SK-N-SH treated with all-trans-retinoic acid at 6 μM for 48 hours (cell line): ENCODE measurements at regions not wholly inside any gene's neighbourhood (a gene's known extent, or its start where the extent isn't known, plus 50 kb on each side); places are given as distances from the start of the nearest gene placed in this dataset.
"Not testable (repeated sequence)": the region's sequence is repeated elsewhere in the genome, so short reads cannot be mapped to it uniquely, and the experiment has no call there.

ENCODE experiments used
- ATAC-seq: fragments of 200-7000 bp; cut with Tn5 transposase; 3 replicates; pipeline ENCODE4 v1.9.1; 2020; ENCODE audit warnings: mild to moderate bottlenecking, moderate library complexity
- ARNTL ChIP-seq: fragments of 450-650 bp; formaldehyde crosslinking; IDR thresholded peaks from 2 replicates; pipeline ENCODE4 v1.5.0; 2020; ENCODE audit warnings: low read depth, mild to moderate bottlenecking, moderate library complexity, borderline replicate concordance
- BACH2 ChIP-seq: fragments of 250-450 bp; sonication (Bioruptor Pico); IDR thresholded peaks from 2 replicates; pipeline ENCODE4 v1.9.0; 2021; ENCODE audit warnings: mild to moderate bottlenecking, borderline replicate concordance
- CREB5 ChIP-seq: fragments of 250-450 bp; sonication (Bioruptor Pico); IDR thresholded peaks from 2 replicates; pipeline ENCODE4 v1.5.1; 2020; ENCODE audit warnings: low read depth, mild to moderate bottlenecking, moderate library complexity
- CSRNP3 ChIP-seq: fragments of 250-450 bp; sonication (Bioruptor Pico); IDR thresholded peaks from 2 replicates; pipeline ENCODE4 v1.5.1; 2021; ENCODE audit warnings: mild to moderate bottlenecking, moderate library complexity
- ESRRG ChIP-seq: fragments of 250-450 bp; sonication (Bioruptor Pico); IDR thresholded peaks from 2 replicates; pipeline ENCODE4 v1.6.1; 2021; ENCODE audit warnings: mild to moderate bottlenecking
- GLIS3 ChIP-seq: fragments of 250-450 bp; sonication (Bioruptor Pico); IDR thresholded peaks from 2 replicates; pipeline ENCODE4 v1.5.0; 2020; ENCODE audit warnings: mild to moderate bottlenecking, moderate library complexity
- ISL1 ChIP-seq: fragments of 250-450 bp; sonication (Bioruptor Pico); IDR thresholded peaks from 2 replicates; pipeline ENCODE4 v2.1.2; 2022; ENCODE audit warnings: mild to moderate bottlenecking, moderate library complexity
- OSR1 ChIP-seq: fragments of 250-450 bp; sonication (Bioruptor Pico); IDR thresholded peaks from 2 replicates; pipeline ENCODE4 v1.8.0; 2022; ENCODE audit warnings: moderate library complexity, mild to moderate bottlenecking, inconsistent platforms
- PATZ1 ChIP-seq: fragments of 250-450 bp; sonication (Bioruptor Pico); IDR thresholded peaks from 2 replicates; pipeline ENCODE4 v1.8.0; 2020; ENCODE audit warnings: mild to moderate bottlenecking, moderate library complexity, borderline replicate concordance
- POU6F1 ChIP-seq: fragments of 250-450 bp; sonication (Bioruptor Pico); IDR thresholded peaks from 2 replicates; pipeline ENCODE4 v1.8.0; 2021; ENCODE audit warnings: low read depth, mild to moderate bottlenecking, moderate library complexity, borderline replicate concordance
- PPARA ChIP-seq: fragments of 250-450 bp; sonication (Bioruptor Pico); IDR thresholded peaks from 2 replicates; pipeline ENCODE4 v1.5.0; 2020; ENCODE audit warnings: mild to moderate bottlenecking, borderline replicate concordance
- RARB ChIP-seq: fragments of 250-450 bp; sonication (Bioruptor Pico); IDR thresholded peaks from 2 replicates; pipeline ENCODE4 v1.8.0; 2021; ENCODE audit warnings: mild to moderate bottlenecking, moderate library complexity
- SNAI2 ChIP-seq: fragments of 250-450 bp; sonication (Bioruptor Pico); IDR thresholded peaks from 2 replicates; pipeline ENCODE4 v1.5.0; 2020; ENCODE audit warnings: mild to moderate bottlenecking, moderate library complexity
- TCF4 ChIP-seq: fragments of 250-450 bp; sonication (Bioruptor Pico); IDR thresholded peaks from 2 replicates; pipeline ENCODE4 v1.8.0; 2021; ENCODE audit warnings: mild to moderate bottlenecking, moderate library complexity, borderline replicate concordance
- ZC3H10 ChIP-seq: fragments of 250-450 bp; sonication (Bioruptor Pico); IDR thresholded peaks from 2 replicates; pipeline ENCODE4 v1.5.1; 2021; ENCODE audit warnings: mild to moderate bottlenecking, moderate library complexity
- ZFP3 ChIP-seq: fragments of 250-450 bp; sonication (Bioruptor Pico); IDR thresholded peaks from 2 replicates; pipeline ENCODE4 v1.5.0; 2020; ENCODE audit warnings: mild to moderate bottlenecking, moderate library complexity
- ZFP30 ChIP-seq: fragments of 450-650 bp; formaldehyde crosslinking; IDR thresholded peaks from 2 replicates; pipeline ENCODE4 v1.5.0; 2022; ENCODE audit warnings: mild to moderate bottlenecking, moderate library complexity
- ZNF565 ChIP-seq: fragments of 450-650 bp; formaldehyde crosslinking; conservative IDR thresholded peaks from 2 replicates; pipeline ENCODE4 v1.5.0; 2020; ENCODE audit warnings: low read depth, mild to moderate bottlenecking, moderate library complexity
- ZNF70 ChIP-seq: fragments of 450-650 bp; formaldehyde crosslinking; IDR thresholded peaks from 2 replicates; pipeline ENCODE4 v1.5.0; 2020; ENCODE audit warnings: mild to moderate bottlenecking, moderate library complexity

GRCh38 chr1:242610209-242610608, 85.7 kb upstream of the PLD5 start:
- TF ChIP-seq OSR1 (CRISPR knock-in tag) (no peak), PATZ1 (CRISPR knock-in tag) (no peak), CSRNP3 (CRISPR knock-in tag) (no peak), BACH2 (CRISPR knock-in tag) (no peak), ARNTL (CRISPR knock-in tag) (no peak), ESRRG (no peak), ZNF565 (no peak)
- ATAC-seq, result no peak

- TF ChIP-seq ZNF70, result no peak
- no peak for TF ChIP-seq TCF4 (CRISPR knock-in tag)
- TF ChIP-seq RARB (CRISPR knock-in tag), result no peak
- TF ChIP-seq CSRNP3 (CRISPR knock-in tag), result no peak
- no peak for TF ChIP-seq BACH2 (CRISPR knock-in tag)
- TF ChIP-seq ZC3H10 (CRISPR knock-in tag), result no peak
- no peak for TF ChIP-seq ZFP3
- no peak for TF ChIP-seq PPARA (CRISPR knock-in tag)
- no peak for TF ChIP-seq POU6F1 (CRISPR knock-in tag)
- TF ChIP-seq, all 23 proteins: peak for 0
These were observed 81.0 kb upstream of the PLD5 start for GRCh38 chr1:242605521-242605920.

GRCh38 chr1:242602001-242602400, 77.5 kb upstream of the PLD5 start:
- ATAC-seq, result no peak
- TF ChIP-seq GLIS3 (no peak), ZNF70 (no peak), PPARA (CRISPR knock-in tag) (no peak), RARB (CRISPR knock-in tag) (no peak), ISL1 (CRISPR knock-in tag) (no peak), ARNTL (CRISPR knock-in tag) (no peak)

More at GRCh38 chr1:242605521-242605920, 81.0 kb upstream of the PLD5 start:
- no peak for ATAC-seq

GRCh38 chr1:242593756-242594155, 69.3 kb upstream of the PLD5 start:
- ATAC-seq, result not testable (repeated sequence)

- ATAC-seq, result no peak
- TF ChIP-seq CREB5 (CRISPR knock-in tag), result no peak
- TF ChIP-seq BACH2 (CRISPR knock-in tag), result no peak
- TF ChIP-seq PATZ1 (CRISPR knock-in tag), result no peak
- no peak for TF ChIP-seq OSR1 (CRISPR knock-in tag)
- TF ChIP-seq ZFP3, result no peak
- no peak for TF ChIP-seq ZFP30 (CRISPR knock-in tag)
- TF ChIP-seq ESRRG, result no peak
- TF ChIP-seq SNAI2 (CRISPR knock-in tag), result no peak
- TF ChIP-seq TCF4 (CRISPR knock-in tag), result no peak
- TF ChIP-seq ARNTL (CRISPR knock-in tag), result no peak
- TF ChIP-seq ZNF70, result no peak
These were observed 61.8 kb upstream of the PLD5 start for GRCh38 chr1:242586360-242586680.
